SIG-M5 treated with dmso at 0.1 percent for 504 hours (cell line): ENCODE measurements at regions not wholly inside any gene's neighbourhood (a gene's known extent, or its start where the extent isn't known, plus 50 kb on each side); places are given as distances from the start of the nearest gene placed in this dataset.
A peak's percentile ranks its signal among the peaks of the same experiment; 100 is the strongest.
"Not testable (repeated sequence)": the region's sequence is repeated elsewhere in the genome, so short reads cannot be mapped to it uniquely, and the experiment has no call there.

Experiments
- DNase-seq: peaks from one replicate; lab custom pipeline; 2025; ENCODE audit not compliant: unreplicated experiment; lab: John Stamatoyannopoulos, UW

GRCh38 chr7:84738583-84739150, 448.2 kb downstream of the SEMA3D start:
- no peak for DNase-seq

- DNase-seq = no peak
Observed at GRCh38 chr7:84735677-84736076, 451.2 kb downstream of the SEMA3D start.

GRCh38 chr7:84735011-84735410, 451.8 kb downstream of the SEMA3D start:
- no peak for DNase-seq

GRCh38 chr7:84733976-84734375, 452.9 kb downstream of the SEMA3D start:
- not testable (repeated sequence) for DNase-seq

GRCh38 chr7:84730864-84731263, 456.0 kb downstream of the SEMA3D start:
- DNase-seq = not testable (repeated sequence)

GRCh38 chr7:84729284-84729683, 457.6 kb downstream of the SEMA3D start:
- DNase-seq = no peak

- DNase-seq = no peak
Observed at GRCh38 chr7:84722734-84723133, 464.1 kb downstream of the SEMA3D start.

GRCh38 chr7:84722086-84722485, 464.8 kb downstream of the SEMA3D start:
- no peak for DNase-seq

GRCh38 chr7:84720456-84721097, 466.3 kb downstream of the SEMA3D start:
- DNase-seq = no peak

- DNase-seq = no peak
Observed at GRCh38 chr7:84714765-84715164, 472.1 kb downstream of the SEMA3D start.

- DNase-seq = no peak
Observed at GRCh38 chr7:84712374-84713121, 474.3 kb downstream of the SEMA3D start.

GRCh38 chr7:84710538-84710937, 476.3 kb downstream of the SEMA3D start:
- DNase-seq = not testable (repeated sequence)

- no peak for DNase-seq
Observed at GRCh38 chr7:84705706-84706105, 481.1 kb downstream of the SEMA3D start.

- no peak for DNase-seq
Observed at GRCh38 chr7:84705079-84705478, 481.8 kb downstream of the SEMA3D start.

- no peak for DNase-seq
Observed at GRCh38 chr7:84704380-84704779, 482.5 kb downstream of the SEMA3D start.

- DNase-seq = peak; percentile 28
Observed at GRCh38 chr7:84701524-84702306, 485.1 kb downstream of the SEMA3D start.

GRCh38 chr7:84700563-84701370, 486.1 kb downstream of the SEMA3D start:
- DNase-seq = no peak

- no peak for DNase-seq
Observed at GRCh38 chr7:84697506-84697905, 489.4 kb downstream of the SEMA3D start.

GRCh38 chr7:84693483-84693882, 493.4 kb downstream of the SEMA3D start:
- no peak for DNase-seq

GRCh38 chr7:84688671-84689070, 494.1 kb upstream of the SEMA3A start:
- no peak for DNase-seq

GRCh38 chr7:84686373-84686772, 491.8 kb upstream of the SEMA3A start:
- no peak for DNase-seq
